HG02852 (cell line): ENCODE measurements at regions not wholly inside any gene's neighbourhood (a gene's known extent, or its start where the extent isn't known, plus 50 kb on each side); places are given as distances from the start of the nearest gene placed in this dataset.
"Not testable (repeated sequence)": the region's sequence is repeated elsewhere in the genome, so short reads cannot be mapped to it uniquely, and the experiment has no call there.

ENCODE experiments used
- ATAC-seq: cut with Tn5 transposase; IDR thresholded peaks from one replicate; pipeline ENCODE4 v1.9.1; 2021; ENCODE audit warnings: mild to moderate bottlenecking, moderate library complexity; ENCODE audit not compliant: unreplicated experiment

GRCh38 chr7:124643311-124643811 lies 122.2 kb downstream of the GPR37 start:
- ATAC-seq = no peak

GRCh38 chr7:124635416-124635815 lies 130.2 kb downstream of the GPR37 start:
- no peak for ATAC-seq

- ATAC-seq = no peak
Observed at GRCh38 chr7:124633740-124634139, 131.9 kb downstream of the GPR37 start.

- no peak for ATAC-seq
Observed at GRCh38 chr7:124630395-124630794, 135.2 kb downstream of the GPR37 start.

- no peak for ATAC-seq
Observed at GRCh38 chr7:124618871-124619270, 146.7 kb downstream of the GPR37 start.

- ATAC-seq = not testable (repeated sequence)
Observed at GRCh38 chr7:124618051-124618450, 147.5 kb downstream of the GPR37 start.

DNA sequence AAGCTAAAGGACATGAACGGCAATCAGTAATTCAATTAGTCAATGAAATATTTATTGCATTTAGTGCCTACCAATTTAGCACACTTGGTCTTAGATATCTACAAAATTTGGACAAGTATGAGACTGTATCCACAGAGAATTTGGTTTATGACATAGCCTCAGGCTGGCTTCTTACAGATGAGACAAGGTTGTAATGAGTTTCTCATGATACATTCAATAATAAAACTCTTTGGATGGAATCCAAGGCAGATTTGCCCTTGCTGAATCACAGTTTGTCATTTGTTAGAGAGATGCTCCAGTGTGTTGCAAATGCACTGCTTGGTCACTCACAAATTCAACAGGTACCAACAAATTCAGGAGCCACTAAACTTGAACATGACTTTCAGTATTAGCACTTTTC lies 162.5 kb downstream of the GPR37 start:
- ATAC-seq = no peak

DNA sequence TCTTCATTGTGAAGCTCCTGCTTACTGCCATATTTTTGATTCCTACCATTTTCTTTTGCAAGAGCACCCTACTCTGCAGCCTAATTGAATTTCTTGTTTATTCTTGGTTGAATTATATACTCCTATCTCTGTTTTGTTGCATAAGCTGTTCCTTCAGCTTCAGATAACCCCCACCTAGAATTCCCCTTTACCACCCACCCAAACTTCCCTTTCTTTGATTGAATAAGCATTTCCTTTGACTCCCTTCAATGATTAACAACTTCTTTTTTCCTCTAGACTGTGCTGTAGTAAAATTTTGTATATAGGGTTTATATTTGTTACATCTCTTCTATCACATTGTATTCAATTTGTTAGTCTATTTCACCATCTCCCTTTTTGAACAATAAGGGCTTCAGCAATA lies 168.1 kb downstream of the GPR37 start:
- ATAC-seq = no peak

GRCh38 chr7:124596881-124597280 lies 168.7 kb downstream of the GPR37 start:
- no peak for ATAC-seq

DNA sequence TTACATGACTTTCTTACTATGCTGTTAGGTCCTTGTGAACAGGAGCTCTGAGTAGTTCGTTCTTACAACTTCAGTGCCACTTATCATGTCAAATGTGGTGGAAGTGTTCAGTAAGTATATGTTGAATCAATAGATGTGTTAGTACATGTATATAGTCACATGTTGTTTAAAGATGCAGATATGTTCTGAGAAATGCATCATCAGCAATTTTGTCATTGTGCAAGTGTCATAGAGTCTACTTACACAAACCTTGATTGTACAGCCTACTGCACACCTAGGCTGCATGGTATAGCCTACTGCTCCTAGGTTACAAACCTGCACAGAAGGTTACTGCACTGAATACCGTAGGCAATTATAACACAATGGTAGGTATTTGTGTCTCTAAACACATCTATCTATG lies 174.8 kb downstream of the GPR37 start:
- no peak for ATAC-seq

- no peak for ATAC-seq
Observed at GRCh38 chr7:124577256-124577655, 188.3 kb downstream of the GPR37 start.

- no peak for ATAC-seq
Observed at GRCh38 chr7:124575176-124575575, 190.4 kb downstream of the GPR37 start.

DNA sequence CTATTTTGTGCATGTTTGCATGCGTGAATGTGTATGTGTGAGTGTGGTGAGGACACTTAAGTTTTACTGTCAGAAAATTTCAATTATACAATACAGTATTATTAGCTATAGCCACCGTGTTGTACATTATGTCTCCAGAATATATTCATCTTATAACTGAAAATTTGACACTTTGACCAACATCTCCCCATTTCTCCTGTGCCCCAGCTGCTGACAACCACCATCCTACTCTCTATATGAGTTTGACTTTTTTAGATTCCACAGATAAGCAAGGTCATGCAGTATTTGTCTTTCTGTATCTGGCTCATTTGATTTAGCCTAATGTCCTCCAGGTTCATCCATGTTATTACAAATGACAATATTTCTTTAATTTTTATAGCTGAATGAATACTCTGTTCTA lies 195.0 kb downstream of the GPR37 start:
- no peak for ATAC-seq

DNA sequence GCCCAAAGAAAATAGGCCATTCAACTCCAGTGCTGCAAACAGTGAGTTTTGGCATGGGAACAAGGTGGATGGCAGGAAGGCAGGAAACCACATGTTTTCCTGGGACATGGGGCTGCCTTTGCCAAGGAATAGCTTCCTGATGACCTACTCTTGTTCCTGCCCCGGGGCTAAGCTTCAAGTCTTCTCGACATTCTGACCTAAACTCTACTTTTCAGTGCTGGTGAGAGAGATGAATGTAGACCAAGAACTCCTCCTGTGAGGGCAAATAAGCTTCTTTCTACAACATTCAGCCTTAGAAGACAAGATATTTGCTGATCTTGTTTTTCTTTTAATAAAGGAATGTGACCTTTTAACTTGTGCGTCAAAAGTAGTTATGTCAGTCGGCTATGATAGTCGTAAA lies 199.0 kb downstream of the GPR37 start:
- no peak for ATAC-seq

GRCh38 chr7:124557587-124557986 lies 208.0 kb downstream of the GPR37 start:
- ATAC-seq = no peak

DNA sequence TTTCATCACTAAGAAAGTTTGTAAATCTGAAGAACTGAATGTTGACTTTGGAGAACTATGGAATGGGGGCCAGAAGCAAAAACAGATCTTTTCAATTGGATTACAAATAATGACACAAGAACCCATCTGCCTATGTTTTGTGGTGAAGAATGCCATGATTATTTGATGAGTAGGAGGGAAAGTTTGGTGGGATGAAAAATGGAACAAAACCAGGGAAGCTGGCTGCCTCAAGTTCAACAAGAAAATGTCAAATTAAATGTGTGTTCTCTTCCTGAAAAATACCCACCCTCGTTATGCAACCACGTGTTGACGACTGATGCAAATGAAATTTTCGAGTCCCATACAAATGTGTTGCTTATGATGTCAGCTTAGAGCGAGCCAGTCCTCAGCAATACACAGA lies 208.5 kb downstream of the GPR37 start:
- no peak for ATAC-seq

DNA sequence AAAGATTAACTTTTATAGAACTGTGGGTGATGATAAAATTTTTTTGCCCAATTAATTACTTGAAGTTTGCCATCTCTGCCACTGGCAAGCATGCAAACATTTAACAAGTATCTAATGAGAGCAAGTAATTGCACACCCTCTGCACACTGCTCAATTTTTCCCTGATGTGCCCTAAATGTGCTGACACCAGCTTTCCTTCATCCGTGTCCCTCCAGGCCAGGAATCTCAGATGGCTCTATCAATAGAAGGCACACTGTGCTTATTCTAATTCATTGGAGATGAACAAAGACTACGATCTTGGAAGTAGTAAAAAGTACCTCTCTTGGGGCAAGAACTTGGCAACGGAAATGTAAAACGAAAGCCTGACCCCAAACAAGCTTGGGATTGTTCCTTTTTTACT lies 212.1 kb downstream of the GPR37 start:
- no peak for ATAC-seq

DNA sequence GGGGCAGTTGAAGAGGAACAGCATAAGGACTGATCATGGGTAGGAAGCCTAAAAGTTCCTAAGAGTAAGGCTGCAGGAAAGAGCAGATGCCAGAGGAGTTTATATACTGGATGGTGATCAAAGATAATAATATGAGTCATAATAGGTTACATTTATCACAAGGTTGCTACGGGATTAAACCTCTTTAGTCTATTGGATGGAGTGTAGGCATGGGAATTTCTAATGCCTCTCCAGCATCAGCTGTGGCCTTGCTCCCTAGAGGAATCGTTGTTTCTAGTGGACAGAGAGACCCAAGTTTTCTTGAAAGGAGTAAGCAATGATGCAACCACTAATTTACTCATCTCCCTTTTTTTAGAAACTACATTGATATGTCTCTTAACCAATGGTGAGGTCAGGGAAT lies 213.4 kb downstream of the GPR37 start:
- no peak for ATAC-seq

GRCh38 chr7:124550036-124550435 lies 215.6 kb downstream of the GPR37 start:
- ATAC-seq = no peak

GRCh38 chr7:124542476-124542875 lies 223.1 kb downstream of the GPR37 start:
- no peak for ATAC-seq

DNA sequence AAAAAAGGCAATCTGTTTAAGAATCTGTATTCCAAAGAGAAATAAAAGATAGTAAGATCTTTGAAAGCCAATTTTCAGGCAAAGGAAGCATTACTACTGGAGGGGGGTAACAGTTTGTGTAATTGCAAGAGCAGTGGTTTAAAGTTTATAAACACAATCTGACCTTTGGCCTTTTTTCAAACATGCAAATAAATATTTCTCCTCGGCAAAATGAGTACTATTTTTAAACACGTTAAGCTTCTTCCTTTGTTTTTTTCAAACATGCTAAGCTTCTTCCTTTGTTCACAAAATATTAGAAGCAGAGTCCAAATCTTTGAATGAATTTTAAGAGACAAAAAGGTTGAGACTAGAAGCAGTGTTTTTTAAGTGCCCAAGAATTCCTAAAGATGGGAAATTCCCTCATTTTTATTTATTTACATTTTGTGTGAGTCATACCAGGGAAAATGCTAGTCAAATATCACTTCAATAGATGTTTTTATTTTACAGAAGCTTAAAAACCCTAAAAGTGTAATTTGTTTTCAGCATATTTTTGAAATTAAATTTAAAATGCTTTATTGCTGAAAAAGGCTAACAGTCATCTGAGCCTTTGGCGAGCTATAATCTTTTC lies 229.3 kb downstream of the GPR37 start:
- ATAC-seq = no peak

DNA sequence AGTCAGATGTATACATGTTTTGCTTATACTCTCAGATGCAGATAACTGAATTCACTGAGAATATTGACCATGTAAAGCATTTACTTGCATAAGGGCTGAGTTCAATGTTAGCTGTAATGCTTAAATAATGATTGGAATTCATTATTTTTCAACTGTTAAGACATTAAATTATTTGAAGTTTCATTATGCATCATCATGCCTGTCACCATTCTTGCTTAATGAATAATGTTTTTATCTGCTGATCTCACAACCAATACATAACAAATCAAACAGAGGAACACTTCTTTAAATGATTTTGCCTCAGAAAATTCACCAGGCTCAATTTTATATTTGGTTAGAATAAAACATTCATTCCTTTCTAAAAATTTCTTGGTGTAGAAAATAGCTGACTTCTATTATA lies 233.4 kb downstream of the GPR37 start:
- no peak for ATAC-seq

- no peak for ATAC-seq
Observed at GRCh38 chr7:124516911-124517310, 248.7 kb downstream of the GPR37 start.
